Breast epithelium (tissue), 4 donors: ENCODE measurements at regions not wholly inside any gene's neighbourhood (a gene's known extent, or its start where the extent isn't known, plus 50 kb on each side); places are given as distances from the start of the nearest gene placed in this dataset.
"Not testable (repeated sequence)": the region's sequence is repeated elsewhere in the genome, so short reads cannot be mapped to it uniquely, and the experiment has no call there.

ENCODE experiments used
- DNase-seq, 2 donors: peaks; one replicate each; pipeline ENCODE4 v3.0.0-alpha.2; 2019; ENCODE audit warnings: low spot score in 2 of 2
- H3K27ac ChIP-seq, 2 donors: fragments of 200-600 bp; sonication (generic) in 1 of 2; one replicate each; pipeline ENCODE4 v1.5.1; 2016 to 2019; ENCODE audit warnings: mild to moderate bottlenecking in 1 of 2
- H3K27me3 ChIP-seq, 2 donors: fragments of 200-600 bp; sonication (generic) in 1 of 2; one replicate each; pipeline versions ENCODE4 v1.5.1 to v1.6.0; 2017 to 2019; ENCODE audit warnings: control low read depth in 1 of 2, mild to moderate bottlenecking in 1 of 2
- H3K36me3 ChIP-seq: fragments of 200-600 bp; one replicate; pipeline ENCODE4 v1.5.1; 2019
- H3K4me1 ChIP-seq, 2 donors: fragments of 200-600 bp; sonication (generic); one replicate each; pipeline ENCODE4 v1.5.1; 2016 to 2019; ENCODE audit warnings: control low read depth in 1 of 2
- H3K4me3 ChIP-seq, 3 donors: fragments of 200-600 bp; sonication (generic); 1 replicate in 2 of 3; 2 replicates in 1 of 3; pipeline ENCODE4 v1.5.1; 2016 to 2019; ENCODE audit warnings: mild to moderate bottlenecking in 3 of 3, moderate library complexity in 2 of 3
- H3K9me3 ChIP-seq, 2 donors: fragments of 200-600 bp; sonication (generic) in 1 of 2; one replicate each; pipeline ENCODE4 v1.5.1; 2016 to 2019; ENCODE audit warnings: control low read depth in 1 of 2
- POLR2A ChIP-seq: fragments of 450-650 bp; IDR thresholded peaks from one replicate; pipeline ENCODE4 v1.6.1; 2016; ENCODE audit warnings: antibody characterized with exemption, mild to moderate bottlenecking, moderate library complexity
- POLR2AphosphoS5 ChIP-seq, 3 donors: sonication (generic); formaldehyde crosslinking; IDR thresholded peaks; one replicate each; pipeline ENCODE4 v1.6.1; 2017; ENCODE audit warnings: antibody characterized with exemption in 3 of 3
- intact Hi-C: fragments of 100-400 bp; cut with DNase I; formaldehyde crosslinking; loops from one replicate; pipeline ENCODE4 v1.15.1; 2023; ENCODE audit warnings: low total_unique reads
- TF ChIP-seq, protein P1 (sequence below), 3 donors: fragments of 450-650 bp; IDR thresholded peaks; one replicate each; pipeline ENCODE4 v1.5.1; 2016 to 2017; ENCODE audit warnings: antibody characterized with exemption in 3 of 3, mild to moderate bottlenecking in 3 of 3, moderate library complexity in 3 of 3

DNA sequence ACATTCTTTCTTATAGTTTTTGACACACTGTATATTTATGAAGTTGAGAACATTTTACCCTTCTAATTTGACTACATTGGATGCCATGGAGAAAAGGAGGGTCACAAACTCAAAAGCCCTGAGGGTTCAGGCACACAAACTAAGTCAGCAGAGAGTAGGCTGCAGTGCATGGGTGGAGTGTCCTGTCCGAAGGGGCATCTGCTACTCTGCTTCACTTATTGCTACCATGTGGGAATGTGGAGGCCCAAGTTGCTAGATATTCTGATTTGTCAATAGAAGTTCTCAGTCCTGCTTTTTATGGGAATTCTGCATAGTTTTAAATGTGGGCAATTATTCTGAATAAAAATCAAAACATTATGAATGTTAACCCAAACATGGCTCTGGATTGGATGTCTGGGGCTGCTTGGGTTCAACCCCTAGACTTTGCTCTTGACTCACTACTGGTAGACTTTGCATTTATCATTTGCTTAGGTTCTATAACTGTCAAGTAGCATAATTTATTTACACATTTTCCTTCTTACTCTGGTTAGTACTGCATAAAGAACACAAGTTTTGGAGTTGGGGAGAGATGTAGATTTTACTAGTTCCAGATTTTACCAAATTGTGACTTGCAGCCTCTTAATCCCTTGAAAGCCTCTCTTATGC lies 255.1 kb downstream of the SPRY1 start:
- Histone ChIP-seq H3K4me1 (peaks cover 0 to 5% of the 10 kb centered on the region in 2 donors), H3K9me3 (no peaks in the 10 kb centered on the region), H3K4me3 (no peak overlapping the region), H3K27ac (peak overlapping the region; percentile 74 to 78), H3K27me3 (no peaks in the 10 kb centered on the region), H3K36me3 (no peaks in the 10 kb centered on the region)
- intact Hi-C loops: no loop called here
- no peak for DNase-seq
- no peak for TF ChIP-seq POLR2AphosphoS5 (IDR thresholded peaks at IDR 0.05)
- TF ChIP-seq, protein P1, sequence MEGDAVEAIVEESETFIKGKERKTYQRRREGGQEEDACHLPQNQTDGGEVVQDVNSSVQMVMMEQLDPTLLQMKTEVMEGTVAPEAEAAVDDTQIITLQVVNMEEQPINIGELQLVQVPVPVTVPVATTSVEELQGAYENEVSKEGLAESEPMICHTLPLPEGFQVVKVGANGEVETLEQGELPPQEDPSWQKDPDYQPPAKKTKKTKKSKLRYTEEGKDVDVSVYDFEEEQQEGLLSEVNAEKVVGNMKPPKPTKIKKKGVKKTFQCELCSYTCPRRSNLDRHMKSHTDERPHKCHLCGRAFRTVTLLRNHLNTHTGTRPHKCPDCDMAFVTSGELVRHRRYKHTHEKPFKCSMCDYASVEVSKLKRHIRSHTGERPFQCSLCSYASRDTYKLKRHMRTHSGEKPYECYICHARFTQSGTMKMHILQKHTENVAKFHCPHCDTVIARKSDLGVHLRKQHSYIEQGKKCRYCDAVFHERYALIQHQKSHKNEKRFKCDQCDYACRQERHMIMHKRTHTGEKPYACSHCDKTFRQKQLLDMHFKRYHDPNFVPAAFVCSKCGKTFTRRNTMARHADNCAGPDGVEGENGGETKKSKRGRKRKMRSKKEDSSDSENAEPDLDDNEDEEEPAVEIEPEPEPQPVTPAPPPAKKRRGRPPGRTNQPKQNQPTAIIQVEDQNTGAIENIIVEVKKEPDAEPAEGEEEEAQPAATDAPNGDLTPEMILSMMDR (IDR thresholded peaks at IDR 0.05): no peak
- no peak for TF ChIP-seq POLR2A

DNA sequence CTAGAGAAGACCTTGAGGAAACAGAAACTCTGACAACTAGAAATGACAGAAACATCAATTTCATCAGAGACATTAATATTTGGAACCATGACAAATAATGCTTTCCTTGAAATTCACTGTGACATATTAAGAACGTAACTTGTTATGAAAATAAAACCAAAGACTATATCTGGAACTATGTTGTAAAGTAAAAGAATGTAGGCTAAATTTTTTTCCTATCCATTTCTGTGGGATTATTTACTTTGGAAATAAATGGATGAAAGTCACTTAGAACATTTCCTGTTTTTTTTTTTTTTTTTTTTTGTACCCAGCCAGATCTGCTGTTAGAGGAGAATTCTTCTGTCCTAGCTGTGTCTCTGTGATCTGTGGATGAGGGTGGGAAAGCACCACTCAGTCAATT lies 255.9 kb downstream of the SPRY1 start:
- intact Hi-C loops: no loop called here
- Histone ChIP-seq H3K4me3 (no peak overlapping the region), H3K9me3 (no peaks in the 10 kb centered on the region), H3K4me1 (peaks cover 0 to 5% of the 10 kb centered on the region in 2 donors), H3K36me3 (no peaks in the 10 kb centered on the region), H3K27ac (no peak overlapping the region), H3K27me3 (no peaks in the 10 kb centered on the region)
- DNase-seq: no peak
- TF ChIP-seq, protein P1 (IDR thresholded peaks at IDR 0.05): no peak

DNA sequence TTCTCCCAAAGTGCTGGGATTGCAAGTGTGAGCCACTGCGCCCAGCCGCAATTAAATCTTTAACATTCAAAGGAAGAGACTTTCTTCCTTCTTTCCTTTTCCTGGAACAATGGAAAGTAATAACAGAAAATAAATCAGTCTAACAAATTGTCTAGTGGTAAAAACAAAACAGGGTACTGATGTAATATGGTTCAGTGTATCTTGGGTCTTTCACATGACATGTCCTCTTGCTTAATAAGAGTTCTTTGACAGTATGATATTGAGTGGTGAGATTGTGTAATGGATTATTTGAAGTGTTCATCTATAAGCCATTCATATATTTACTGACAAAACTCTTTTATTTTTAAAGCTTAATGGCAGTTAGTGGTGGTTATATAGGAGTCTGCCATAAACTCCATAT lies 256.6 kb downstream of the SPRY1 start:
- Histone ChIP-seq H3K27ac (no peak overlapping the region), H3K4me1 (peaks cover 0 to 5% of the 10 kb centered on the region in 2 donors), H3K36me3 (no peaks in the 10 kb centered on the region), H3K27me3 (no peaks in the 10 kb centered on the region), H3K9me3 (no peaks in the 10 kb centered on the region), H3K4me3 (no peak overlapping the region)
- TF ChIP-seq POLR2A: no peak
- TF ChIP-seq, protein P1 (IDR thresholded peaks at IDR 0.05): no peak
- TF ChIP-seq POLR2AphosphoS5 (IDR thresholded peaks at IDR 0.05): peak in 1 of 3 donors; percentile 19
- intact Hi-C loops: no loop called here
- DNase-seq: no peak

DNA sequence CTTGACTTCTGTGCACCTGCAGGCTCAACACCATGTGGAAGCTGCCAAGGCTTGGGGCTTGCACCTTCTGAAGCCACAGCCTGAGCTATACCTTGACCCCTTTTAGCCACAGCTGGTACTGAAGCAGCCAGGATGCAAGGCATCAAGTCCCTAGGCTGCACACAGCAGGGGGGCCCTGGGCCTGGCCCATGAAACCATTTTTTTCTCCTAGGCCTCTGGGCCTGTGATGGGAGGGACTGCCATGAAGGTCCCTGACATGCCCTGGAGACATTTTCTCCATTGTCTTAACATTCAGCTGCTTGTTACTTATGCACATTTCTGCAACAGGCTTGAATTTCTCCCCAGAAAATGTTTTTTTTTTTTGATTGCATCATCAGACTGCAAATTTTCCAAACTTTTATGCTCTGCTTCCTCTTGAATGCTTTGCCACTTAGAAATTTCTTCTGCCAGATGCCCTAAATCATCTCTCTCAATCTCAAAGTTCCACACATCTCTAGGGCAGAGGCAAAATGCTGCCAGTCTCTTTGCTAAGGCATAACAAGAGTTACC lies 260.2 kb downstream of the SPRY1 start:
- H3K27me3 ChIP-seq, H3K36me3 ChIP-seq, H3K4me3 ChIP-seq, H3K4me1 ChIP-seq, H3K27ac ChIP-seq, intact Hi-C loops, DNase-seq, H3K9me3 ChIP-seq: not testable (repeated sequence)

DNA sequence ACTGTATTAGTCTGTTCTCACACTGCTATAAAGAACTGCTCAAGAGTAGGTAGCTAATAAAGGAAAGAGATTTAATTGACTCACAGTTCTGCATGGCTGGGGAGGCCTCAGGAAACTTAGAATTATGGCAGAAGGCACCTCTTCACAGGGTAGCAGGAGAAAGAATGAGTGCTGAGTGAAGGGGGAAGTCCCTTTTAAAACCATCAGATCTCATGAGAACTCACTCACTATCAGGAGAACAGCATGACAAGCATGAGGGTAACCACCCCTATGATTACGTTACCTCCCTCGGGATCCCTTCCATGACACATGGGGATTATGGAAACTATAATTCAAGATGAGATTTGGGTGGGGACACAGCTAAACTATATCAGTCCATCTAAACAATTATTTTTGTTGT lies 261.0 kb downstream of the SPRY1 start:
- H3K27ac ChIP-seq, H3K27me3 ChIP-seq, intact Hi-C loops, DNase-seq, H3K4me3 ChIP-seq, H3K9me3 ChIP-seq, H3K4me1 ChIP-seq, H3K36me3 ChIP-seq: not testable (repeated sequence)

DNA sequence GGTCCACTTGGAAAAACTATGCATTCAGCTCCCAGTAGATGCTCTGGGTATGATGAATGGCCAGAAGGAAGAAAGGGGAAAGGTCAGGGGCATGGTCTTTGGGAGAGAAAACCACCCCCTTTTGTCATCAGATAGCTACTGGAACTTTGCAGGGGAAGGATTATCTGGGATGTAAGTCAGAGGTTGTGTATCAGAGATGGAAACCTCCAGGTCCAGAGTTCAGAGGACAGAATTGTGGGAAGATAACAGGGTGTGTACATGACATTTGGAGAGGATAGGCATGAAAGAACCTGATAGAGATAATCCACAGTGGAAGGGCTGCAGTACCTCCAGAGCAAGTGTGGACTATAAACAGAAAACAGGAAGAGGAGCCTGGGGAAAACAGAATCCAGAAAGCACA lies 262.7 kb downstream of the SPRY1 start:
- Histone ChIP-seq H3K4me1 (no peaks in the 10 kb centered on the region), H3K36me3 (no peaks in the 10 kb centered on the region), H3K4me3 (no peak overlapping the region), H3K9me3 (no peaks in the 10 kb centered on the region), H3K27ac (no peak overlapping the region), H3K27me3 (no peaks in the 10 kb centered on the region)
- no peak for TF ChIP-seq POLR2AphosphoS5 (IDR thresholded peaks at IDR 0.05)
- TF ChIP-seq, protein P1 (IDR thresholded peaks at IDR 0.05): no peak
- TF ChIP-seq POLR2A: no peak
- no peak for DNase-seq
- intact Hi-C loops: no loop called here
